Osteoblast (primary cell): ENCODE measurements at regions not wholly inside any gene's neighbourhood (a gene's known extent, or its start where the extent isn't known, plus 50 kb on each side); places are given as distances from the start of the nearest gene placed in this dataset.

ENCODE experiments used
- DNase-seq: peaks from one replicate; pipeline ENCODE4 v3.0.0; 2011; ENCODE audit warnings: low spot score, mixed read lengths; ENCODE audit not compliant: insufficient read length; ENCODE audit errors: missing footprints
- H2AFZ ChIP-seq: 2 replicates; pipeline ENCODE4 v1.6.0; 2011; ENCODE audit warnings: mild to moderate bottlenecking, low read length
- H3K27ac ChIP-seq: 2 replicates; pipeline ENCODE4 v1.5.1; 2011; ENCODE audit warnings: mild to moderate bottlenecking, low read depth, low read length, moderate library complexity
- H3K27me3 ChIP-seq: 2 replicates; pipeline ENCODE4 v1.6.0; 2012; ENCODE audit warnings: mild to moderate bottlenecking, control low read depth, inconsistent platforms, low read length, moderate library complexity; ENCODE audit not compliant: insufficient read depth
- H3K36me3 ChIP-seq: 2 replicates; pipeline ENCODE4 v1.5.1; 2011; ENCODE audit warnings: mild to moderate bottlenecking, low read length, control low read depth, moderate library complexity; ENCODE audit not compliant: insufficient read depth
- H3K4me1 ChIP-seq: 2 replicates; pipeline ENCODE4 v1.5.1; 2011; ENCODE audit warnings: mild to moderate bottlenecking, low read length, control low read depth, moderate library complexity; ENCODE audit not compliant: insufficient read depth
- H3K4me2 ChIP-seq: 2 replicates; pipeline ENCODE4 v1.6.0; 2011; ENCODE audit warnings: mild to moderate bottlenecking, low read length; ENCODE audit not compliant: insufficient read depth
- H3K4me3 ChIP-seq: fragments of 200-600 bp; sonication (generic); 3 replicates; pipeline ENCODE4 v1.5.1; 2012; ENCODE audit warnings: mild to moderate bottlenecking, low read length, inconsistent platforms; ENCODE audit not compliant: insufficient read depth
- H3K79me2 ChIP-seq: 2 replicates; pipeline ENCODE4 v1.6.0; 2012; ENCODE audit warnings: mild to moderate bottlenecking, low read length, control low read depth, inconsistent platforms; ENCODE audit not compliant: insufficient read depth
- H3K9me3 ChIP-seq: 2 replicates; pipeline ENCODE4 v1.5.1; 2011; ENCODE audit warnings: low read depth, low read length, control low read depth
- H4K20me1 ChIP-seq: 2 replicates; pipeline ENCODE4 v1.6.0; 2012; ENCODE audit warnings: mild to moderate bottlenecking, low read length, control low read depth; ENCODE audit not compliant: insufficient read depth
- TF ChIP-seq, protein P1 (sequence below): IDR thresholded peaks from 2 replicates; pipeline ENCODE4 v1.5.1; 2011; ENCODE audit warnings: mild to moderate bottlenecking, low read depth, low read length, moderate library complexity; ENCODE audit errors: extremely low read depth

DNA sequence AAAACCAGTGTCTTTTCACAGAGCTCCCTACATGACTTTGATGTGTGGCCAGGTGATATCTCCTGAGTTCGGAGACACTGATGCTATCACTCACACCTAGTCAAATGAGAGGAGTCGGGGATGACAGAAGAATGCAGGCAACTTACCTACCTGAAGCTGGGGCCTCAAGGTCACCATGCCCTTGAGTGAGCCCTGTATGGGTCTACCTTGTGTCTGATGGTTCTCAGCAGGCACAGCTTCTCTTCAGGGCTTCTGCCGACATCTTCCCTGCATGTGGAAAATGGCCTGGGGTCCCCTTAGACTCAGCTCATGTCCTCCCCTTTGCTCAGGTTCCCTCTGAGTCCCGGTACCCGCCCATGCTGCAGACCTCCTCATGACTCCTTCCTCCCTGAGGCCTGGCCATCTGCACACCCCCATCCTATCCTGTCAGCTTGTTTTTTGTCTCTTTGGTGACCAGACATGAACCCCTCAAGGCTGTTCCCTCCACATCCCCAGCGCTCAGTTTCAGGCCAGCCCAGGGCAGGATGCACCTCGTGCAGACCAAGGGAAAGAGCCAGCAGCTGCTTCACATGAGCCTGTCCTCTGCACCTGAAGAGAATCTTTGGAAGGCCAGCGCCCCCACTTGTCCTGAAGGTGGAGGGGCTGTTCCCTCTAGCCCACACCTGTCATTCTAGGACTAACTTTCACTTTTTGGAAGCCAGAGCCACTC is 74.6 kb upstream of the GDF10 start:
- no peak overlapping the region for H3K4me2 ChIP-seq
- no peaks in the 10 kb centered on the region for H3K36me3 ChIP-seq
- no peak for DNase-seq
- no peaks in the 10 kb centered on the region for H3K4me1 ChIP-seq
- TF ChIP-seq, protein P1, sequence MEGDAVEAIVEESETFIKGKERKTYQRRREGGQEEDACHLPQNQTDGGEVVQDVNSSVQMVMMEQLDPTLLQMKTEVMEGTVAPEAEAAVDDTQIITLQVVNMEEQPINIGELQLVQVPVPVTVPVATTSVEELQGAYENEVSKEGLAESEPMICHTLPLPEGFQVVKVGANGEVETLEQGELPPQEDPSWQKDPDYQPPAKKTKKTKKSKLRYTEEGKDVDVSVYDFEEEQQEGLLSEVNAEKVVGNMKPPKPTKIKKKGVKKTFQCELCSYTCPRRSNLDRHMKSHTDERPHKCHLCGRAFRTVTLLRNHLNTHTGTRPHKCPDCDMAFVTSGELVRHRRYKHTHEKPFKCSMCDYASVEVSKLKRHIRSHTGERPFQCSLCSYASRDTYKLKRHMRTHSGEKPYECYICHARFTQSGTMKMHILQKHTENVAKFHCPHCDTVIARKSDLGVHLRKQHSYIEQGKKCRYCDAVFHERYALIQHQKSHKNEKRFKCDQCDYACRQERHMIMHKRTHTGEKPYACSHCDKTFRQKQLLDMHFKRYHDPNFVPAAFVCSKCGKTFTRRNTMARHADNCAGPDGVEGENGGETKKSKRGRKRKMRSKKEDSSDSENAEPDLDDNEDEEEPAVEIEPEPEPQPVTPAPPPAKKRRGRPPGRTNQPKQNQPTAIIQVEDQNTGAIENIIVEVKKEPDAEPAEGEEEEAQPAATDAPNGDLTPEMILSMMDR, result no peak
- no peaks in the 10 kb centered on the region for H4K20me1 ChIP-seq
- no peak overlapping the region for H3K27ac ChIP-seq
- peaks cover 3% of the 10 kb centered on the region for H3K9me3 ChIP-seq
- no peak overlapping the region for H3K4me3 ChIP-seq
- peaks cover 5% of the 10 kb centered on the region for H3K27me3 ChIP-seq
- H2AFZ ChIP-seq, result no peak overlapping the region
- H3K79me2 ChIP-seq, result no peaks in the 10 kb centered on the region

DNA sequence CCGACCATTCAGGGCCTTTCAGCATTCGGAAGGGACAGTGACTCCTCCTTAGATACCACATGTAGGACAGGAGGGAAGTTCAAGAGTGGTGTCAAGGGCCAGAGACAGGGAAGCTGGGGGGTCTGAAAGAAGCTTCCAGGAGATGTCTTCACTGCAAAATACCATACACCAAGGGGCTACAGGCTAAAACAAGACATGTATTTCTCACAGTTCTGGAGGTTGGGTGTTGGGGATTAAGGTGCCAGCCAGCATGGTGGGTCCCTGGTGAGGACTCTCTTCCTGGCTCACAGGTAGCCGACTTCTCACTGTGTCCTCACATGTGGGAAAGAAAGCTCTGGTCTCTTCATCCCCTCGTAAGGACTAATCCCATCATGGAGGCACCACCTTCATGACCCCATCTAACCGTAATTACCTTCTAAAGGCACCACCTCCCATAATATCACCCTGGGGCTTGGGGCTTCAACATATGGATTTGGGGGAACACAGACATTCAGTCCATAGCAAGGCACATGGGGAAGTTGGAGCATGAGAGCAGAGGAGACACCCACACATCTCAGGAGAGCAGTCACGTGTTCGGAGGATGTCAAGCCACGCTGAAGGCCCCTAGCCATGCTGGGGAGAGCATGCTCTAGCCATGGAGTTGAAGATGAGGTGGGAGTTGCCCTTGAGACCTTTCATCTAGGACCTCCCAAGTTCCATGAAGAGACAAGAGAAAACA is 73.9 kb upstream of the GDF10 start:
- Histone ChIP-seq H3K9me3 (peaks cover 3% of the 10 kb centered on the region), H4K20me1 (no peaks in the 10 kb centered on the region), H3K4me2 (no peak overlapping the region), H3K27me3 (peaks cover 3% of the 10 kb centered on the region), H3K36me3 (no peaks in the 10 kb centered on the region), H2AFZ (no peak overlapping the region), H3K4me1 (no peaks in the 10 kb centered on the region), H3K79me2 (no peaks in the 10 kb centered on the region), H3K27ac (no peak overlapping the region), H3K4me3 (no peak overlapping the region)
- TF ChIP-seq, protein P1, result no peak
- DNase-seq, result no peak

DNA sequence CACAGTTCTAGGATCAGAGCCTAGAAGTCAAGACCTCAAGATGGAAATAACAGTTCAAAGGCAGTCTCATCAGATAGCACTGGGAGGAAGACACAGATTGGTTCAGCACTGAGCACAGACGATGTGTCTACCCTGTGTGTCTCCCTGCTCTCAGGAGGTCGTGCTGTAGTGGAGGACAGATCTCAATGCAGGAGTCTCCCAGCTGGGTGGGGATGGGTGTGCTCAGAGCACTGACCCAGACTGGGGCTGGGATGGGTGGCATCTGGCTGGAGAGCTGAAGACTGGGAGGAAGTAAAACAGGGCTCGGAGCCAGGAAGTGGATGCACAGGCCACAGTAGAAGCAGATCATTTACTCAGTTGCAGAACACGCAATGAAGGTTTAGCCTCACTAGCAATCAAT is 69.5 kb upstream of the GDF10 start:
- Histone ChIP-seq H2AFZ (no peak overlapping the region), H3K4me1 (no peaks in the 10 kb centered on the region), H3K36me3 (no peaks in the 10 kb centered on the region), H3K27me3 (peaks cover 7% of the 10 kb centered on the region), H4K20me1 (no peaks in the 10 kb centered on the region), H3K4me3 (no peak overlapping the region), H3K27ac (no peak overlapping the region), H3K4me2 (no peak overlapping the region), H3K79me2 (no peaks in the 10 kb centered on the region), H3K9me3 (peaks cover 3% of the 10 kb centered on the region)
- TF ChIP-seq, protein P1, result no peak
- DNase-seq, result no peak

DNA sequence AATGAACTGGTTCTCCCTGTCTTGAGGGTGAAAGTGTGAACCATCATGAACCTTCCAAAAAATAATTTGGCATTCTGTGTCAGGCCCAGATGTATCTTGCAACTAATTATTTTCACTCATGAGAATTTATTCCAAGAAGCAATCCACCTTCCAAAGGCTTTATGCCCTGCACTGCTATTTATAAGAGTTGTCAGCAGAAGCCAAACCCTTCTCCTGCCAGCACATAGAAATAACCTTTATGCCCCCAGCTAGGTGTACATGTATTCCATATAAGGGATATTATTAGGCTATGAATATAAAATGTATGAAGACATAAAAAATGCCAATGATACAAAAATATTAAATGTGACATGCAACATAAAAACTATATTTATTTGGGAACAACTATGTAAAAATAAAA is 69.0 kb upstream of the GDF10 start:
- Histone ChIP-seq H3K4me3 (no peak overlapping the region), H3K79me2 (no peaks in the 10 kb centered on the region), H3K4me2 (no peak overlapping the region), H3K27ac (no peak overlapping the region), H3K27me3 (peaks cover 7% of the 10 kb centered on the region), H3K9me3 (peaks cover 3% of the 10 kb centered on the region), H3K36me3 (no peaks in the 10 kb centered on the region), H4K20me1 (no peaks in the 10 kb centered on the region), H2AFZ (no peak overlapping the region), H3K4me1 (no peaks in the 10 kb centered on the region)
- TF ChIP-seq, protein P1, result no peak
- no peak for DNase-seq
